ENCODE measurements at regions not wholly inside any gene's neighbourhood (a gene's known extent, or its start where the extent isn't known, plus 50 kb on each side); places are given as distances from the start of the nearest gene placed in this dataset.

GRCh38 chrX:2587146-2587545, 86.4 kb upstream of the DHRSX start:
- TF ChIP-seq TAF1 (IDR thresholded peaks at IDR 0.05; ENCODE audit: low read depth) (no peak), SMC3 (conservative IDR thresholded peaks at IDR 0.05; ENCODE audit: poor library complexity) (no peak), RAD21 (conservative IDR thresholded peaks at IDR 0.05) (no peak), CTCF (IDR thresholded peaks at IDR 0.05; ENCODE audit: poor library complexity, severe bottlenecking) (no peak), EZH2 (IDR thresholded peaks at IDR 0.05; ENCODE audit: borderline replicate concordance, insufficient read depth, low read length, poor library complexity, severe bottlenecking) (no peak), POLR2AphosphoS5 (IDR thresholded peaks at IDR 0.05) (no peak), MXI1 (conservative IDR thresholded peaks at IDR 0.05; ENCODE audit: poor library complexity, severe bottlenecking) (no peak), EP300 (conservative IDR thresholded peaks at IDR 0.05; ENCODE audit: poor library complexity, severe bottlenecking) (no peak)
- TF ChIP-seq, protein P1, sequence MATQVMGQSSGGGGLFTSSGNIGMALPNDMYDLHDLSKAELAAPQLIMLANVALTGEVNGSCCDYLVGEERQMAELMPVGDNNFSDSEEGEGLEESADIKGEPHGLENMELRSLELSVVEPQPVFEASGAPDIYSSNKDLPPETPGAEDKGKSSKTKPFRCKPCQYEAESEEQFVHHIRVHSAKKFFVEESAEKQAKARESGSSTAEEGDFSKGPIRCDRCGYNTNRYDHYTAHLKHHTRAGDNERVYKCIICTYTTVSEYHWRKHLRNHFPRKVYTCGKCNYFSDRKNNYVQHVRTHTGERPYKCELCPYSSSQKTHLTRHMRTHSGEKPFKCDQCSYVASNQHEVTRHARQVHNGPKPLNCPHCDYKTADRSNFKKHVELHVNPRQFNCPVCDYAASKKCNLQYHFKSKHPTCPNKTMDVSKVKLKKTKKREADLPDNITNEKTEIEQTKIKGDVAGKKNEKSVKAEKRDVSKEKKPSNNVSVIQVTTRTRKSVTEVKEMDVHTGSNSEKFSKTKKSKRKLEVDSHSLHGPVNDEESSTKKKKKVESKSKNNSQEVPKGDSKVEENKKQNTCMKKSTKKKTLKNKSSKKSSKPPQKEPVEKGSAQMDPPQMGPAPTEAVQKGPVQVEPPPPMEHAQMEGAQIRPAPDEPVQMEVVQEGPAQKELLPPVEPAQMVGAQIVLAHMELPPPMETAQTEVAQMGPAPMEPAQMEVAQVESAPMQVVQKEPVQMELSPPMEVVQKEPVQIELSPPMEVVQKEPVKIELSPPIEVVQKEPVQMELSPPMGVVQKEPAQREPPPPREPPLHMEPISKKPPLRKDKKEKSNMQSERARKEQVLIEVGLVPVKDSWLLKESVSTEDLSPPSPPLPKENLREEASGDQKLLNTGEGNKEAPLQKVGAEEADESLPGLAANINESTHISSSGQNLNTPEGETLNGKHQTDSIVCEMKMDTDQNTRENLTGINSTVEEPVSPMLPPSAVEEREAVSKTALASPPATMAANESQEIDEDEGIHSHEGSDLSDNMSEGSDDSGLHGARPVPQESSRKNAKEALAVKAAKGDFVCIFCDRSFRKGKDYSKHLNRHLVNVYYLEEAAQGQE (IDR thresholded peaks at IDR 0.05; ENCODE audit: borderline replicate concordance), result no peak
- H3K79me2 ChIP-seq (replicated peaks; ENCODE audit: insufficient read depth, low read length), result peaks cover 17% of the 10 kb centered on the region
- H3K4me2 ChIP-seq (ENCODE audit: low read length), result no peak overlapping the region
- no peak overlapping the region for H3K9ac ChIP-seq (ENCODE audit: low read length)
- no peaks in the 10 kb centered on the region for H3K36me3 ChIP-seq (ENCODE audit: insufficient read depth, low read length)
- no peak overlapping the region for H3K27ac ChIP-seq (ENCODE audit: low read length)
- H2AFZ ChIP-seq (ENCODE audit: low read depth, low read length), result no peak overlapping the region
- no peak overlapping the region for H3K4me3 ChIP-seq (ENCODE audit: low read length)
- H4K20me1 ChIP-seq (ENCODE audit: insufficient read depth), result no peaks in the 10 kb centered on the region
- no peaks in the 10 kb centered on the region for H3K9me2 ChIP-seq (ENCODE audit: insufficient read depth, low read length)
- no peaks in the 10 kb centered on the region for H3F3A ChIP-seq (ENCODE audit: insufficient read depth, low read length, poor library complexity, severe bottlenecking)
- H3K9me3 ChIP-seq (ENCODE audit: low read length), result no peaks in the 10 kb centered on the region
- peaks cover 8% of the 10 kb centered on the region for H3K27me3 ChIP-seq (ENCODE audit: insufficient read depth, low read depth, low read length)

GRCh38 chrX:2585158-2585470, 84.3 kb upstream of the DHRSX start:
- Histone ChIP-seq H3K9me3 (ENCODE audit: low read length) (no peaks in the 10 kb centered on the region), H4K20me1 (ENCODE audit: insufficient read depth) (no peaks in the 10 kb centered on the region), H3F3A (ENCODE audit: insufficient read depth, low read length, poor library complexity, severe bottlenecking) (no peaks in the 10 kb centered on the region), H2AFZ (ENCODE audit: low read depth, low read length) (peak overlapping the region; percentile 59), H3K36me3 (ENCODE audit: insufficient read depth, low read length) (no peaks in the 10 kb centered on the region), H3K4me3 (ENCODE audit: low read length) (peak overlapping the region; percentile 75), H3K9ac (ENCODE audit: low read length) (peak overlapping the region; percentile 83), H3K27me3 (ENCODE audit: insufficient read depth, low read depth, low read length) (peaks cover 8% of the 10 kb centered on the region), H3K9me2 (ENCODE audit: insufficient read depth, low read length) (no peaks in the 10 kb centered on the region), H3K79me2 (replicated peaks; ENCODE audit: insufficient read depth, low read length) (peaks cover 36% of the 10 kb centered on the region), H3K4me2 (ENCODE audit: low read length) (peak overlapping the region; percentile 78), H3K27ac (ENCODE audit: low read length) (peak overlapping the region; percentile 79)
- TF ChIP-seq RAD21 (conservative IDR thresholded peaks at IDR 0.05) (no peak), EP300 (conservative IDR thresholded peaks at IDR 0.05; ENCODE audit: poor library complexity, severe bottlenecking) (no peak), MXI1 (conservative IDR thresholded peaks at IDR 0.05; ENCODE audit: poor library complexity, severe bottlenecking) (peak; percentile 23)
